ENCODE measurements at regions not wholly inside any gene's neighbourhood (a gene's known extent, or its start where the extent isn't known, plus 50 kb on each side); places are given as distances from the start of the nearest gene placed in this dataset.
A peak's percentile ranks its signal among the peaks of the same experiment; 100 is the strongest.

DNA sequence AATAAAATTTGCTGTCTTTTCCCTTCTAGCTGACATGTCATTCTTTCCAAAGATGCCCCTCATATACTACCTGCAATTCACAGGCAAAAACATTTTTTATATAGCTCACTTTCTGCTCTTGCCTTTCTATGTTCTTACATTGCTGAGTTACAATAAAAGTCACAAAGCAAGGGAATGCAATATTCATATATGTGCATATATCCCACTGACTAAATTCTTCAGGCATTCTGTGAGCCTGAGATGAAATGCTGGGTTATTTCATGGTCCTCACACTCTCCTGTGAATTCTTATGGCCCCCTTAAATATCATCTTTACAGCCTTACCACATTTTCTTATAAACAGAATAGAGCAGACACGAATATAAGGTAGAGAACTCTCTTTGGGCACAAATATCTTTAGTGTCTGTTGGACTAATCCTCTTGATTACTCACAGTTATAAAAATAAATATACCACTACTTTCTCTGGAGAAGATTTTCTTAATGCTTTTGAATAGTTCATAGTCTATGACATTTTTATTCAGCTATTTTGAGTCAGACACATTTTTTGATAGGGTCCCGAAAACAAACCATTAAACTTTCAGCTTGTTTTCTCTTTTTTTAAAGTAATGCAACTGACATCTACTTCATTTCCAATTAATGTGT lies 84.1 kb upstream of the H2AZ1 start:
- TF ChIP-seq GATA2 (IDR thresholded peaks at IDR 0.05; ENCODE audit: low read depth, low read length) = no peak
- no peak for TF ChIP-seq GATA3 (IDR thresholded peaks at IDR 0.05; ENCODE audit: low read depth, low read length)

- TF ChIP-seq GATA3 (IDR thresholded peaks at IDR 0.05; ENCODE audit: low read depth, low read length) (no peak), GATA2 (IDR thresholded peaks at IDR 0.05; ENCODE audit: low read depth, low read length) (no peak)
Measured at GRCh38 chr4:100026066-100026465, 76.0 kb upstream of the H2AZ1 start.

GRCh38 chr4:100023800-100024199 lies 73.7 kb upstream of the H2AZ1 start:
- TF ChIP-seq GATA3 (IDR thresholded peaks at IDR 0.05; ENCODE audit: low read depth, low read length) (no peak), GATA2 (IDR thresholded peaks at IDR 0.05; ENCODE audit: low read depth, low read length) (no peak)

- TF ChIP-seq GATA3 (IDR thresholded peaks at IDR 0.05; ENCODE audit: low read depth, low read length) = no peak; the same call in 1 of the 2 replicates
- TF ChIP-seq GATA2 (IDR thresholded peaks at IDR 0.05; ENCODE audit: low read depth, low read length) = peak; percentile 34
Measured at GRCh38 chr4:100022792-100023222, 72.7 kb upstream of the H2AZ1 start.

DNA sequence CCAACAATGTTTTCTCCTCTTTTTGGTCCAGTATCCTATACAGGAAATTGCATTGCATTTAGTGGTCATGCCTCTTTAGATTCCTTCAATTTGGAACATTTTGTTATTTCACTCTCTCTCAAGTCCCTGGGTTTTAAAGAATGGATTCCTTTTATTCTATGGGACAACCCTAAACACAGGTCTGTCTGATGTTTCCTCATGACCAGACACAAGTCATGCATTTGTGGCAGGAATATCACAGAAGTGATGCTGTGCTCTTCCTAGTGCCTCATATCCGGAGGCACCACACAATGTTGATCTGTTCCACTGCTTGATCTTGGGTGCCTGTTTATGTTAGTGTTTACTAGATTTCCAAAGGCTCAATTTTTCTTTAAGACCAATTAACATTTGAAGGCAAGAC lies 69.7 kb upstream of the H2AZ1 start:
- TF ChIP-seq GATA3 (IDR thresholded peaks at IDR 0.05; ENCODE audit: low read depth, low read length) (no peak), GATA2 (IDR thresholded peaks at IDR 0.05; ENCODE audit: low read depth, low read length) (no peak)

DNA sequence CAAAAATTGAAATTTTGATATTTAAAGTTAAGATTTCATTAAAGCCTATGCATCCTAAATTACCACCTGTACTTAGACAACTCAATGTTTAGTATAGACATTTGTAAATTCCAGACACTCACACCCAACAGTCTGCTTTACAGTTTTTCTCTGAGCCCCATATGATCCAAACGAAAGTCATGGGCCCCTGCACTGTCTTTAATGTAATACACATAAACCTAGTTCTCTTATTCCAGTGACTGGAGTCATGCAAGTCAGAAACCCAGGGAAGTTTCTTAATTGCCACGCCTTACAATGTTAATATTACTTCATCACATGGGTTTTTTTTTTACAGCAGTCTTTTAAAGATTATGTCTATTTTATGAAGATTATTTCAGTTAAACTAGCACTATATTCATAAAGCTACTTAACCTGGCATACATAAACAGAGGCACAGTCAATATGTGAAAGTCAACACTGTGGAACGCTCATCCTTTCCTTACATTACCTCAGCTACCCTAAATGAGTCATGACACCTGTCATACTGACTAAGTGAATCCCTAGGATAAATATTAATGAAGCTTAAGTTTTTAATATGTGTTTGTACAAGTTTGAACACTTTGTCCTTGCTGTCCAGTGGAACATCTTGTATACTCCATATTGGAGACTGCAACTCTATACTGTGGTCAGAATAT lies 67.7 kb upstream of the H2AZ1 start:
- TF ChIP-seq GATA2 (IDR thresholded peaks at IDR 0.05; ENCODE audit: low read depth, low read length) (no peak), GATA3 (IDR thresholded peaks at IDR 0.05; ENCODE audit: low read depth, low read length) (no peak)

DNA sequence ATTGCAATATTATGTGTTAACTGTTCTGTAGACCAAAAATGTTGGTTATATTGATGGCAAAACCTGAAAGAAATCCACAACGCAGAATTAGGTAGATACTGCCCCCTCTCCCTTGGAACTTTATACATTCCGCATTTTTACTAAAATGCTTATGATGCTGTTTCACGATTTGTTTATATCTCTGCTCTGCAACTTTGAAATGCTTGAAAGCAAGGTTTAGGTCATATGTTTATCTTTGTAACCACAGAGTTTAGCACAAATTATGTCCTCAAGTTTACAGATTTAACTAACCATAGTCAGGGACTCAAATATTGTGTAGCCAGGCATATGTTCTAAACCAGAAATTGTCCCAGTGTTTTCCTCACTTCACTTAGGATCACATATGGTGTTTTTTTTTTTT lies 66.1 kb upstream of the H2AZ1 start:
- TF ChIP-seq GATA3 (IDR thresholded peaks at IDR 0.05; ENCODE audit: low read depth, low read length) (no peak), GATA2 (IDR thresholded peaks at IDR 0.05; ENCODE audit: low read depth, low read length) (no peak)

- TF ChIP-seq GATA3 (IDR thresholded peaks at IDR 0.05; ENCODE audit: low read depth, low read length) (no peak), GATA2 (IDR thresholded peaks at IDR 0.05; ENCODE audit: low read depth, low read length) (no peak)
Measured at GRCh38 chr4:100014616-100015015, 64.5 kb upstream of the H2AZ1 start.

GRCh38 chr4:100009490-100009889 lies 59.4 kb upstream of the H2AZ1 start:
- TF ChIP-seq GATA3 (IDR thresholded peaks at IDR 0.05; ENCODE audit: low read depth, low read length) (no peak), GATA2 (IDR thresholded peaks at IDR 0.05; ENCODE audit: low read depth, low read length) (no peak)

- no peak for TF ChIP-seq GATA3 (IDR thresholded peaks at IDR 0.05; ENCODE audit: low read depth, low read length)
- no peak for TF ChIP-seq GATA2 (IDR thresholded peaks at IDR 0.05; ENCODE audit: low read depth, low read length)
Measured at GRCh38 chr4:100008048-100008447, 58.0 kb upstream of the H2AZ1 start.

Data from SH-SY5Y (cell line).